Panc1 (cell line): ENCODE measurements at regions not wholly inside any gene's neighbourhood (a gene's known extent, or its start where the extent isn't known, plus 50 kb on each side); places are given as distances from the start of the nearest gene placed in this dataset.

Source experiments
- ATAC-seq: fragments of 200-7000 bp; cut with Tn5 transposase; 2 replicates; pipeline ENCODE4 v1.9.1; 2020; ENCODE audit warnings: mild to moderate bottlenecking, moderate library complexity
- BruUV-seq: library from RNA; stranded (reverse); fragments of 400-500 nt; replicated peaks from 2 replicates; lab custom pipeline; 2021; lab: Mats Ljungman, UMichigan
- CTCF ChIA-PET: fragments of 300-600 bp; sonication (Branson Sonifier 250); formaldehyde crosslinking; loops from one replicate; lab custom pipeline; 2022; ENCODE audit warnings: antibody characterized with exemption; lab: Charles Lee
- POLR2A ChIA-PET: fragments of 300-600 bp; sonication (Branson Sonifier 250); formaldehyde crosslinking; loops from one replicate; lab custom pipeline; 2022; ENCODE audit warnings: antibody characterized with exemption; lab: Charles Lee
- DNase-seq: peaks from one replicate; pipeline ENCODE4 v3.0.0-alpha.2; 2010; ENCODE audit warnings: low read depth, low spot score
- H3K27ac ChIP-seq: 2 replicates; pipeline ENCODE4 v1.5.1; 2011; ENCODE audit warnings: mild to moderate bottlenecking, low read length, inconsistent platforms
- H3K27me3 ChIP-seq: fragments of 200-500 bp; sonication (Bioruptor generic); 2 replicates; pipeline ENCODE4 v1.6.0; 2014; ENCODE audit warnings: low read length, inconsistent platforms; ENCODE audit not compliant: control insufficient read depth, insufficient read depth
- H3K36me3 ChIP-seq: fragments of 200-500 bp; sonication (Bioruptor generic); 2 replicates; pipeline ENCODE4 v1.5.1; 2014; ENCODE audit warnings: inconsistent platforms, mild to moderate bottlenecking, low read length, moderate library complexity; ENCODE audit not compliant: control insufficient read depth, insufficient read depth
- H3K4me1 ChIP-seq: 2 replicates; pipeline ENCODE4 v1.5.1; 2011; ENCODE audit warnings: inconsistent platforms, mild to moderate bottlenecking, low read length, moderate library complexity; ENCODE audit not compliant: control insufficient read depth, insufficient read depth
- H3K4me3 ChIP-seq, 2 experiments: 2 replicates each; pipeline ENCODE4 v1.5.1; 2011 to 2012; ENCODE audit warnings: low read depth in 2 of 2, low read length in 2 of 2, mild to moderate bottlenecking in 2 of 2, inconsistent platforms in 1 of 2, moderate library complexity in 1 of 2
- H3K9me3 ChIP-seq: fragments of 200-500 bp; sonication (Bioruptor generic); 2 replicates; pipeline ENCODE4 v1.5.1; 2014; ENCODE audit warnings: low read depth, mild to moderate bottlenecking, inconsistent platforms, low read length, moderate library complexity; ENCODE audit not compliant: control insufficient read depth, insufficient read depth
- CTCF ChIP-seq: fragments of 450-650 bp; IDR thresholded peaks from 2 replicates; pipeline ENCODE4 v1.5.1; 2017; ENCODE audit warnings: mild to moderate bottlenecking
- POLR2AphosphoS5 ChIP-seq: IDR thresholded peaks from 2 replicates; pipeline ENCODE4 v1.6.1; 2012; ENCODE audit warnings: mild to moderate bottlenecking, low read depth, low read length, moderate library complexity
- REST ChIP-seq, 2 experiments: IDR thresholded peaks; 2 replicates each; pipeline ENCODE4 v1.6.1; 2011 to 2012; ENCODE audit warnings: low read depth in 2 of 2, control low read depth in 1 of 2, low read length in 1 of 2, mild to moderate bottlenecking in 1 of 2, moderate library complexity in 1 of 2; ENCODE audit not compliant: insufficient read depth in 1 of 2
- SIN3A ChIP-seq: IDR thresholded peaks from 2 replicates; pipeline ENCODE4 v1.6.1; 2012; ENCODE audit warnings: low read depth, mild to moderate bottlenecking, low read length, moderate library complexity, borderline replicate concordance; ENCODE audit not compliant: insufficient read depth
- TCF7L2 ChIP-seq: IDR thresholded peaks from 2 replicates; pipeline ENCODE4 v1.6.1; 2011; ENCODE audit warnings: mild to moderate bottlenecking, low read depth, low read length, inconsistent platforms
- in situ Hi-C: cut with HindIII; loops from 2 replicates; pipeline ENCODE4 v1.10.0; 2016; ENCODE audit warnings: low sequenced_read_pairs, low pct_unique_long_range_greater_than_20kb
- intact Hi-C: fragments of 100-400 bp; cut with micrococcal nuclease; formaldehyde crosslinking; loops from one replicate; pipeline ENCODE4 v1.10.0; 2022; ENCODE audit not compliant: unreplicated experiment

GRCh38 chr5:33080287-33080686, 360.5 kb upstream of the TARS1 start:
- no peak for TF ChIP-seq CTCF
- ATAC-seq (no peak), DNase-seq (no peak)
- intact Hi-C loops, result no loop called here
- Histone ChIP-seq H3K4me3 (no peak overlapping the region), H3K36me3 (no peaks in the 10 kb centered on the region), H3K27ac (no peak overlapping the region), H3K9me3 (no peaks in the 10 kb centered on the region), H3K4me1 (no peaks in the 10 kb centered on the region), H3K27me3 (no peaks in the 10 kb centered on the region)
- CTCF ChIA-PET, result interaction anchor here (0.6 kb wide), 1 partner anchor 99 kb away, joined by 3 read pairs; no protein-coding TSS in a partner anchor
- no TSS peak for BruUV-seq
- POLR2A ChIA-PET, result no interaction called here
- in situ Hi-C loops, result no loop called here

- ChIA-PET CTCF (no interaction called here), POLR2A (no interaction called here)
- DNase-seq (no peak), ATAC-seq (no peak)
- H3K36me3 ChIP-seq, result no peaks in the 10 kb centered on the region
- in situ Hi-C loops (no loop called here), intact Hi-C loops (no loop called here)
- H3K4me3 ChIP-seq, result no peak overlapping the region
- no peaks in the 10 kb centered on the region for H3K4me1 ChIP-seq
- BruUV-seq, result no TSS peak
- no peaks in the 10 kb centered on the region for H3K9me3 ChIP-seq
- TF ChIP-seq CTCF (no peak), POLR2AphosphoS5 (no peak), TCF7L2 (no peak), REST (IDR thresholded peaks at IDR 0.05; ENCODE audit: insufficient read depth in 1 of 2, low read depth in 2 of 2, low read length in 1 of 2) (no peak), SIN3A (no peak)
- no peak overlapping the region for H3K27ac ChIP-seq
- H3K27me3 ChIP-seq, result no peaks in the 10 kb centered on the region
Observed at GRCh38 chr5:33088176-33088575, 352.6 kb upstream of the TARS1 start.
